ENCODE measurements at regions not wholly inside any gene's neighbourhood (a gene's known extent, or its start where the extent isn't known, plus 50 kb on each side); places are given as distances from the start of the nearest gene placed in this dataset.

- TF ChIP-seq CTCF (IDR thresholded peaks at IDR 0.05): no peak
- no peak for TF ChIP-seq POLR2AphosphoS5 (IDR thresholded peaks at IDR 0.05; ENCODE audit: low read depth, low read length)
- TF ChIP-seq TCF7L2 (IDR thresholded peaks at IDR 0.05; ENCODE audit: low read depth, low read length): no peak
Measured at GRCh38 chr1:209143916-209144315, 439.6 kb upstream of the CAMK1G start.
